ENCODE measurements at regions not wholly inside any gene's neighbourhood (a gene's known extent, or its start where the extent isn't known, plus 50 kb on each side); places are given as distances from the start of the nearest gene placed in this dataset.

- TF ChIP-seq CTCF (IDR thresholded peaks at IDR 0.05) (no peak), POLR2AphosphoS5 (IDR thresholded peaks at IDR 0.05) (no peak), EP300 (IDR thresholded peaks at IDR 0.05) (no peak), POLR2A (IDR thresholded peaks at IDR 0.05) (no peak)
Observed at GRCh38 chr12:115740586-115741155, 536.8 kb downstream of the MED13L start.

Measured in upper lobe of left lung (tissue), 4 donors.